GM19463 (cell line): ENCODE measurements at regions not wholly inside any gene's neighbourhood (a gene's known extent, or its start where the extent isn't known, plus 50 kb on each side); places are given as distances from the start of the nearest gene placed in this dataset.
"Not testable (repeated sequence)": the region's sequence is repeated elsewhere in the genome, so short reads cannot be mapped to it uniquely, and the experiment has no call there.

Experiments
- ATAC-seq: cut with Tn5 transposase; IDR thresholded peaks from one replicate; pipeline ENCODE4 v1.9.1; 2021; ENCODE audit warnings: mild to moderate bottlenecking, moderate library complexity; ENCODE audit not compliant: unreplicated experiment

GRCh38 chr3:101913168-101913567 lies 63.9 kb downstream of the NFKBIZ start:
- ATAC-seq: no peak

DNA sequence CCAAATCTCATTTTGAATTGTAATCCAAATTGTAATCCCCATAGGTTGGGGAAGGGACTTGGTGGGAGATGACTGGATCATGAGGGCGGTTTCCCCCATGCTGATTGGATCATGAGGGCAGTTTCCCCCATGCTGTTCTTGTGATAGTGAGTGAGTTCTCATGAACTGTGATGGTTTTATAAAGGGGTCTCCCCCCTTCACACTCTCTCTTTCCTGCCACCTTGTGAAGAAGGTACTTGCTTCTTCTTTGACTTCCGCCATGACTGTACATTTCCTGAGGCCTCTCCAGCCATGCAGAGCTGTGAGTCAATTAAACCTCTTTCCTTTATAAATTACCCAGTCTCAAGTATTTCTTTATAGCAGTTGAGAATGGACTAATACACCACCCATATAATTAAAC lies 68.4 kb downstream of the NFKBIZ start:
- ATAC-seq: not testable (repeated sequence)

GRCh38 chr3:101922151-101922725 lies 72.9 kb downstream of the NFKBIZ start:
- not testable (repeated sequence) for ATAC-seq

DNA sequence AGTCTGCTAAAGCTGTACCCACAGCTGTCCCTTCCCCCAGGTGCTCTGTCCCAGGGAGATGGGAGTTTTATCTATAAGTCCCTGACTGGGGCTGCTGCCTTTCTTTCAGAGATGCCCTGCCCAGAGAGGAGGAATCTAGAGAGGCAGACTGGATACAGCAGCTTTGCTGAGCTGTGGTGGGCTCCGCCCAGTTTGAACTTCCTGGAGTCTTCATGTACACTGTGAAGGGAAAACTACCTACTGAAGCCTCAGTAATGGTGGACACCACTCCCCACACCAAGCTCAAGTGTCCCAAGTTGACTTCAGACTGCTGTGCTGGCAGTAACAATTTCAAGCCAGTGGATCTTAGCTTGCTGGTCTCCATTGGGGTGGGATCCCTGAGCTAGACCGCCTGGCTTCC lies 75.3 kb downstream of the NFKBIZ start:
- ATAC-seq: not testable (repeated sequence)

- not testable (repeated sequence) for ATAC-seq
Observed at GRCh38 chr3:101925124-101925523, 75.8 kb downstream of the NFKBIZ start.

- ATAC-seq: no peak
Observed at GRCh38 chr3:101925564-101925963, 76.2 kb downstream of the NFKBIZ start.

GRCh38 chr3:101926594-101927105 lies 77.3 kb downstream of the NFKBIZ start:
- no peak for ATAC-seq

DNA sequence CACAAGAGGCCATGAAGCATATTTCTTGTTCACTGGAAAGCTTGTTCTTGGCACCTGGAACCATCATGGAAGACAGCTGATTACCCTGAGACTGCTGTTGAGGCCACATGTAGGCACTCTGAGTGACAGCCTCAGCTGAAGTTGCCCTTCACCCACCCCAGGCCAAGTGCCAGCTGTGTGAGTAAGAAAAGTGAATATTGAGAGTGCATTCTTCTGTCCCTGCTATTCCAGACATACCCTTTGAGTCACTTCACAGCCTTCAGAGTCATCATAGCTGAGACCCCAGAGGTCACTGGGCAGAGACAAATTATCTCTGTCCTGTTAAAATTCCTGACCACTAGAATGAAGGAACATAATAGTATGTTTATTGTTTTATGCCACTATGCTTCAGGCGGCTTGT lies 79.6 kb downstream of the NFKBIZ start:
- no peak for ATAC-seq

GRCh38 chr3:101931081-101931480 lies 81.8 kb downstream of the NFKBIZ start:
- no peak for ATAC-seq

GRCh38 chr3:101932326-101933068 lies 83.2 kb downstream of the NFKBIZ start:
- no peak for ATAC-seq

GRCh38 chr3:101936419-101937356 lies 87.4 kb downstream of the NFKBIZ start:
- peak; percentile 80 for ATAC-seq

- peak; percentile 33 for ATAC-seq
Observed at GRCh38 chr3:101938262-101938847, 89.0 kb downstream of the NFKBIZ start.

DNA sequence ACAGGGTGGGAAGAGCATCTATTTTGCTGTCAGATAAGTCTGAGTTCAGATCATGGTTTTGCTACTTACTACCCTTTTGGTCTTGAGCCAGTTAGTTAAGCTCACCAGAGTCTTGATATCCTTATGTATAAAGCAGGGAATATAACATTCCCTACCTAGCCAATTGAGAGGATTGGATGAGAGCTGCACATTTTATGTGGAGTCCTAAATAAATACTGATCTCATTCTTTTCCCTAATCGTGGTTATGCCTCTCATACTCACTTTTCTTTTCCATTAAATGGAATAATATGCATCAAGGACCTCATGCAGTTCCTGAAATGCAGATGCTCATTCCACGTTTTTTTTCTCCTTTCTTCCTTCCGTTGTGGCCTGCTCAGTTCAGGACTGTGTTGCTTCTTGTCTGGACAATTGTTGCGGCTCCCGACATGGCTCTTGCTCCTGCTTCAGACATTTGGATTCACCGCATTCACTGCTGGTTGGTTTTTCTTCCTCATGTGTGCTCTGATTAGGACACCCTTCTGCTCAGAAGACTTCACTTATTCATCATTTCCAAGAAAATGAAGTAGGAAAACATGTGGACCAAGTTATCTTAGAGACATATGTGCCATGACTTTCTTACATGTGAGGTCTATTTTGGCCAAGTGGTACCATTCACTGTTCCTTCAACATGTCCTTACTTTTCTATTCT lies 90.2 kb downstream of the NFKBIZ start:
- no peak for ATAC-seq

DNA sequence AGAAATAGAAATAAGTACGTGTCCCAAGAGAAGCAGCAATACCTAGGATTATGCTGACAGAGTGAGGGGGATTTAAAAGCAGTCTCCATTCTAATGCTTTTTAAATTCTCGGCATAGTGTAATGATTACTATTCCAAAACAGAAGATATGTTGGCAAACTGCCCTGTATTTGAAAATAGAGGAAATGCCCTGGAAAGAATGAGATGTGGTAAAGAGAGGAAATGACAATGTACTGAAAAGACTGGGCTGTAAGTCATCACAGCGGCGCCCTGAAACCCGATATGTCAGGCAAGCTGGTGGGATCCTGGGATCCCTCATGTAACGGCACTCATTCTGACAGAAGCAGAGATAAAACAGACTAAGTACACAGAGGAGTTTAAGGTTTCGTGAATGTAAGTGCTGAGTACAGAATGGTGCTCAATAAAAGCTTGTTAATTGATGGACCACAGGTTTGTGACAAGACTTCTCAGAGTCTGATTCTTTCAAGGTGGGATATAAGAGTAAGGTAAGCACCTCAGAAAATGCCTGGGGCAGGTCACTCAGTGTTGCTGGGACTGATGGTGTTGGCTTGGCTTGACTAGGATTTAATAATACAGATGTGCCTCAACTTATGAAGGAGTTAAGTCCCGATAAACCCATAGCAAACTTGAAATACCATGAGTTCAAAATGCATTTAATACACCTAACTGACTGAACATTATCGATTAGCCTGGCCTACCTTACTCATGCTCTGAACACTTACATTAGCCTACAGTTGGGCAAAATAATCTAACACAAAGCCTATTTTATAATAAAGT lies 91.4 kb downstream of the NFKBIZ start:
- ATAC-seq: no peak

DNA sequence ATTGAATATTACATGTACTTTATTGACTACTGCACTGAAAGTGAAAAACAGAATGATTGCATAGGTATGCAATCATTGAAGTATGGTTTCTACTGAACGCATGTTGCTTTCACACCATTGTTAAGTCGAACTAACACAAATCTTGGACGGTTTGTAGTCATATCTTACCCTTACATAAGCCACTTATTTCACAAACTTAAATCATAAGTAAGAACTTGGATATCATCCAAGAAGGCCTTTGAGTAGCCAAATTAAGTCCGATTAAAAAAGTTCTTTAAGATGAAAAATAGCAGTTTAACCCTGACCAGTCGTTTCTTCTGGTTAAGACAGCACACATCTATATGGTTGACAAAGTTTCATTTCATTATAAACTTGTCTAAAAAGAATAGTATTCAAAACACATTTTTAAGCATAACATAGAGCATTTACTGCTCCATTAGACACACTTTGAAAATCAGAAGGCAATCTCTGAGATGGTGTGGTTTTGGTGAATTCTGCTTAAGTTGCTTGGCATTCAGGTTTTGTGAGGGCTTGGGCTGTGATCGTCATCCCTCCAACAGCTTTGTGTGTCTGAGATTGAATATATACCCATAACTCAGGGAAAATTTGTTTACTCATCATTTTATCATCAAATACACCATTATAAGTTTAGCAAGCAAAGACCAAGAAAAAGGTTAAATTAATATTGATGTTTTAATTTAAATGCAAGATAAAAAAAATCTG lies 92.2 kb downstream of the NFKBIZ start:
- ATAC-seq: no peak

DNA sequence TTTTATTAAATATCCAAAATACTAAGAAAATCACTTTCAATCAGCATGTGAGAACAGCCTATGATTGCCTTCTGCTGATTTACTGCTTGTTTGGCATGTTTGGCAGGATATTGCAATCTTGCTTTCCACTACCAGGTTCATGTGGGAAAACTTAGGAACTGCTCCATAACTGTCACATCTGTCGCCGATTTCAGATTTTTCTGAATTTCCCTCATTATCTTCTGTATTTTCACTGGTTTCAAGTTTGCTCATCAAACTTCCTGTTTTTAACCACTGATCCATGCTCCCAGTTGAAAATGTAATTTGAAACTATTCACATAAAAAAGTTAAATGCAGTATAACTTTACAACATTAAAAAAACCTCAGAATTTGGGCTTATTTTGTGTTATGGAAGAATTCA lies 93.0 kb downstream of the NFKBIZ start:
- no peak for ATAC-seq

GRCh38 chr3:101943029-101943428 lies 93.7 kb downstream of the NFKBIZ start:
- peak; percentile 26 for ATAC-seq

DNA sequence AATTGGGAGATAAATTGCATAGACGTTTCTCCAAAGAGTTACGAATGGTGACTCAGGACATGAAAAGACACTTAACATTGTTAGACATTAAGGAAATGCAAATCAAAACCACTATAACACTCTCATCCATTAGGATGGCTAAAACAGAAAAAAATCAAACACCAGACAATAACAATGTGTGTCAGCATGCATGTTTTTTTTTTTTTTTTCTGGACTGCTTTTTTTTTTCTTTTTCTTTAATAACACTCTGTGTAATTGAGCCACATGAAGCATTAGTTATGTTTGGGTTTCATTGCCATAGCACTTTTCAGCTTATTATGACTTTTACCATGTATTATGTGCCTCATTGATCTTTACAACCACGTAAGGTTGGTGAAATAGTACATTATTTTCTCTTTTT lies 95.0 kb downstream of the NFKBIZ start:
- no peak for ATAC-seq

- ATAC-seq: no peak
Observed at GRCh38 chr3:101945980-101946379, 96.7 kb downstream of the NFKBIZ start.
